Suppressor macrophage (primary cell): ENCODE measurements at regions not wholly inside any gene's neighbourhood (a gene's known extent, or its start where the extent isn't known, plus 50 kb on each side); places are given as distances from the start of the nearest gene placed in this dataset.
A peak's percentile ranks its signal among the peaks of the same experiment; 100 is the strongest.
"Not testable (repeated sequence)": the region's sequence is repeated elsewhere in the genome, so short reads cannot be mapped to it uniquely, and the experiment has no call there.

Source experiments
- DNase-seq, 4 experiments: peaks; one replicate each; pipeline ENCODE4 v3.0.0-alpha.2; 2020 to 2022

DNA sequence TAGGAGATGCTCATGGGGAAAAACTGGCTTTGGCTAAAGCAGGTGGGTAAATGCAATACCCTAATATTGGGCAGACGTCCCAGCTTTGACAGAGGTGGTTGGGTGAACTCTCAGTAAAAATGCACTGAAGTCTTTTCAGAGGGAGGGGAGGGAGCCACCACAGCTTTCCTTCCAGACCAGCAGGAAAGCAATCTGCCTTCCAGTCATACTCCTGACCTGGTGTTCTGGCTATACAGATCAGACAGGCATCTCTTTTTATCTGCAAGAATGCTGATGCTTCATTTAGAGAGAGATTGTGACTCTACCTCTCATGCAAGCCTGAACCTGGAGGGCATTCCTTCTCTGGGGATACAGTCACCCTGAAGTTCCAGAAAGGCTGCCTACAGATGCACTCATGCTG, 52.6 kb upstream of the ICA1 start:
- DNase-seq = no peak

DNA sequence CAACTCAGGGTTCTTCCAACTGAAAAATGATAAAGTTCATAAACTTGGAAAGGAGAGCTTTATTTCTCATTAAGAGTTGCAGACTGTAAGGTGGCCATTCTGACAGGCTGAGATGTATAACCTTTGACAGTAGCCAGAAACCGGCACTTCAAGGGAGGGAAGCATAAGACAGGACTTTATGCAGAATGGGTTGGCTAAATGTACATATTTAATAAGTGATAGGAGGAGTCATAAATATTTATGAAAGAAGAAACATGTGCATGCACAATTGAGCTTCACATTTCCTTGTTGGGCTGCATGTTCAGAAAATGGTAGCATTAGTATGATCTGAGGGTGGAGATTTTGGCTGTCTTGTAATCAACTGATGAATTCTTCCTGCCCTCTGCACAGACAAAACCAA, 57.1 kb upstream of the ICA1 start:
- no peak for DNase-seq

DNA sequence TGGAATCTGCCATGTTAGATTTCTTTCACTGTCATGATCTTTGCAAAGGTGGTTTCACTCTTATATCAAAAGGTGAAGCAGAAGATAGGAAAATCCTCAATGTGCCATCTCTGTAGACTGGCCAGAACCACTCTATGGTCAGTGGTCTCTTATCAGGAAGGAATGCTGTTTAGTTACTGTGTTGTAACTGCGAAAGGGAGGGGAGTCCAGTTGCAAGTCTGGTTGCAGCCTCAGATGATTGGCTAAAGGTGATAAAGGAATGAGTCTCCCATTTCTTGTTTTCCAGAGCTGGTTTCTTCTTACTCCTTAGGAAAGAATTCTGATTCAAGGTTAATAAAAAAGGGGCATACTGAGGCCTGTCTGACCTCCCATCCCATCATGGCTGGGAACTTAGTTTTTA, 58.2 kb upstream of the ICA1 start:
- DNase-seq = no peak

- no peak for DNase-seq
Observed at GRCh38 chr7:8321312-8321711, 59.3 kb upstream of the ICA1 start.

DNA sequence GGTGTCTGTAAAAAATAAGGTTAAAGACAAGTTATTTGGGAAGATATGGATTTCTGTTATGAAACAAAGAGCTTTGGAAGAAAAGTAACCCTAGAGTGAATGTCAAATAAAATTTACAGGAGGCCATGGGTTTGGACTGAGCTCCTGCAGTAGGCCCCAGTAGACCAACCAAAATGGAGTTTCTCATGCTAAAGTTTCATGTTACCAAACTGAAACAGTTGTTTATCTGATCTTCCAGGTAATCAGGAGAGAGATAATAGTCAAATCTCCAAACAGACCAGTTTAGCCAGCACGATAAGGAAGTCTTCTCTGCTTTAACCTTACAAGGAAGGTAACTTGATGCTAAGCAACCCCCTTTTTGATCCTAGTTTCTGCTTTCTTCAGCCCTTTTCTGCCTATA, 60.7 kb upstream of the ICA1 start:
- DNase-seq = no peak

GRCh38 chr7:8325067-8325466, 63.1 kb upstream of the ICA1 start:
- no peak for DNase-seq

GRCh38 chr7:8327199-8327598, 65.2 kb upstream of the ICA1 start:
- DNase-seq = no peak

DNA sequence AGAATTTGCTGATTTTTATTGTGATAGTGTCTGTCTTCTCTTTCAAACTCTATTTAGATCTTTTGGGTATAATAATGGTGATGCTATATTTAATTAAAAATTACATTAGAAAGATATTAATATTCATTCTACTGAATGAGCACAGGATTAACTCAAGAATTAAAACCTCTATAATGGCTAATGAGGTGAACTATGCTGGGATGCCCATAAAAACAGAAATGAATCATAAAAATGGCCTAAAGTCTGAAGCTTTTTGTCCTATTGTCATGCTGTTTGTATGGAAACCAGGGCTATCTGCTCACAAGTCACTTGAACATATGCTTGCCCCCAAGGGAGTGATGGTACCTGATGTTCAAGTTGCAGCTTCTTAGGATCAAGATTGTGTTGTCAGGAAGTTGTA, 76.2 kb upstream of the ICA1 start:
- no peak for DNase-seq

DNA sequence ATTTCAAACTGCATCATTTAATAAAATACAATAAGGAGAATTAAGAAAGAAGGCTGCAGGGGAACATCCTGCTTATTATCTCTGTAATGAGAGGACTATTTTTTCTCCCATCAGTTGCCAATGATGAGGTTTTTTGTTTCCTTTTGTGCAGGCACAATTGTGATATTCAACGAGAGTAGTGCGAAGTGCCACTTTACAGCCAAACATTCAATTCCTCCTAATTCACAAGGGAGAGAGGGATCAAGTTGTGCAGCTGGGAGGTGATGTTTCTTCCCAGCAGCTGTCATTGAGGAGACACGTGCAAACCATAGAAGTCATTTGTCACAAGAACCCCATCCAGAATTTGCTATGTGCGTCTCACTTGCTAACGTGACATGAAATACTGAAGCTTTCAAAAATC, 81.6 kb upstream of the ICA1 start:
- DNase-seq = no peak

- DNase-seq = not testable (repeated sequence)
Observed at GRCh38 chr7:8347395-8347794, 85.4 kb upstream of the ICA1 start.

DNA sequence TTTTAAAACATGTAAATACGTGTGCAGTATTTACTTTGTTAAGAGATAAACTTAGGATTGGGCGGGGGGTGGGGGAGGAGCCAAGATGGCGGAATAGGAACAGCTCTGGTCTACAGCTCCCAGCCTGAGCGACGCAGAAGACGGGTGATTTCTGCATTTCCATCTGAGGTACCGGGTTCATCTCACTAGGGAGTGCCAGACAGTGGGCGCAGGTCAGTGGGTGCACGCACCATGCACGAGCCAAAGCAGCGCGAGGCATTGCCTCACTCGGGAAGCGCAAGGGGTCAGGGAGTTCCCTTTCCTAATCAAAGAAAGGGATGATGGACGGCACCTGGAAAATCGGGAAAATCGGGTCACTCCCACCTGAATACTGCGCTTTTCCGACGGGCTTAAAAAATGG, 81.8 kb upstream of the NXPH1 start:
- not testable (repeated sequence) for DNase-seq

DNA sequence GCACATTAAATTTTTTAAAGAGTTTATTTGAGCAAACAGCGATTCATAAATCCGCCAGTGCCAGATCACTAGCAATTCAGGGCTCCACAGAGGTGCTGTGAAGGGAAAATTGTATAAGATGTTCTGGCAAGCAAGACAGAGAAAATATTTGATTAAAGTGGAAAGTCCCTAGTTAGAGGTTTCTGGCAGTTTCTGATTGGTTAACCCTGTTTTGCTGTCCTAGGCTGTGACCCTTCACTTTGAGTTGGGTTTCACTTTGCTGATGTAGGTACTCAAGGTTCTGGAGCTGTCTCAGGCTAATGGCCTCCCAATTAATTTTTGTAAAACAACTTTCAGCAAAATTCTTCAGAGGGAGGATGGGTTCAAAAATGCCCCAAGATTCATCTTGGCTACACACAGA, 79.4 kb upstream of the NXPH1 start:
- DNase-seq = no peak

- no peak for DNase-seq
Observed at GRCh38 chr7:8354503-8354902, 78.9 kb upstream of the NXPH1 start.

- no peak for DNase-seq
Observed at GRCh38 chr7:8356071-8356470, 77.3 kb upstream of the NXPH1 start.

DNA sequence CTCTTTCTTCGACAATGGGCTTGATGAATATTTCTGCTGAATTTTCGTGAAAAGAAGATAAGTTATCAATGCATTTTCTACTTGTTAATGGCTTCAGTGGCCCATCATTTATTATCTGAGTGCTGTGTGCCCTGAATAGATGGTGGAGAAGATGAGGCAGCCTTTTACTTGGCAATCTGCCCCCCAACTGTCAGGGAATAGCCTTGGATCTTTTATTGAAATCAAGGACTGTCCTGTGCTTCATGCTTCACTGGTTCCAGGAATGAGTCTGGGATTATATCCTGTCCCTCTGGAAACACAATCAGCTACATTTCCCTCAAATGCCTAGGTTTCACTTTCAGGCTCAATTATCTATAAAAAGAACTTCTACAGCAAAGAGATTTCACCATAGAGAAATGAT, 75.9 kb upstream of the NXPH1 start:
- DNase-seq = no peak

DNA sequence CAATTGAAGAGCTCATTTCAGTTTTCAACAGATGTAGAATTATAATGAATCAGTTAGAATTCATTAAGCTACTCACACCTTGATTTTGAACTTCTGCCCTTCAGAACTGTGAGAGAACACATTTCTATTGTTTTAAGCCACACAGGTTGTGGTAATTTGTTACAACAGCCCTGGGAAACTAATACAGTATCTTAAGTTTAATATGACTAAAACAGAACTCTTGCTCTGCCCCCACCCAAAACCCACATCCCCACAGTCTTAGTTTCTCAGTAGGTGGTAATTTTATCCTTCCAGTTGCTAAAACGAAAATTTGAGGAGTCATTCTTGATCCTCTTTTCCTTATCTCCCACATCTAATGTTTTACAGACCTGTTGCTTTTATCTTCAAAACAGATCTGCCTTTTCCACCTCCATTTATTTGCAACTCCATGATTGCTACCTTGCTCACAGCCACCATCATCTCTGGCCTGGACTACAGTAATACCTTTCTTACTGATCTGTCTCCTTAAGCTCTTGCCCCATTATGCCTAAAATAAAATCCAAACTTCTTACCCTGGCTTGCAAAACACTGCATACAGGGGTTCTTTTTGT, 72.8 kb upstream of the NXPH1 start:
- DNase-seq = no peak

DNA sequence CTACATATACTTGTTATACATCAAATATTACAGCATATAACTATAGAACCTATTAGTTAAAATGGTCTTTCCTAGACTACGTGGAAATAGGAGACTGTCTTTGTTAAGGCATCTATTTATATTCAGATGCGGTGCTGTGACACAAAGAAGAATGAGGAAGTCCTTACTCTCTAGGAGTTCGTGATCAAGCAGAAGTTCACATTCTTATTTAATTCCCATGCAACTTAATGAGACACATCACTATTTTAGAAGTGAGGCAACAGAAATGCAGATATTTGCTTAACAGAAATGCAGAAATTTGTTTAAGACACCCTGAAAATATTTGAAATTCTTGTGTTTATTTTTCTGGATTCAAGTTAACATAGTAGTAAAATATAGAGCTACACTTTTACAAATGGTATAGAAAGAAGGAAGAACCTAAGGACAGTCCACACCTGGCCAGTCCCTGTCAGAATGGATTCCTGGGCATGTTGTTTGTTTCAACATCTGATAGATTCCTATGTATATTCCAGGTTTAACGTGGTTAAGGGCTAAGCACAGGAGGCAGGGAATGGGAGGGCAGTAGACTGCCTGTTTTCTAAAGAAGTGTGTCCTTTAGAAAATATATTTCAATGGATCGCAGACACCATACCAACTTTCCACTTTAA, 70.6 kb upstream of the NXPH1 start:
- peak in 3 of 4 experiments; percentile 4 to 12 (median 4) for DNase-seq

- no peak for DNase-seq
Observed at GRCh38 chr7:8363407-8364015, 69.9 kb upstream of the NXPH1 start.

DNA sequence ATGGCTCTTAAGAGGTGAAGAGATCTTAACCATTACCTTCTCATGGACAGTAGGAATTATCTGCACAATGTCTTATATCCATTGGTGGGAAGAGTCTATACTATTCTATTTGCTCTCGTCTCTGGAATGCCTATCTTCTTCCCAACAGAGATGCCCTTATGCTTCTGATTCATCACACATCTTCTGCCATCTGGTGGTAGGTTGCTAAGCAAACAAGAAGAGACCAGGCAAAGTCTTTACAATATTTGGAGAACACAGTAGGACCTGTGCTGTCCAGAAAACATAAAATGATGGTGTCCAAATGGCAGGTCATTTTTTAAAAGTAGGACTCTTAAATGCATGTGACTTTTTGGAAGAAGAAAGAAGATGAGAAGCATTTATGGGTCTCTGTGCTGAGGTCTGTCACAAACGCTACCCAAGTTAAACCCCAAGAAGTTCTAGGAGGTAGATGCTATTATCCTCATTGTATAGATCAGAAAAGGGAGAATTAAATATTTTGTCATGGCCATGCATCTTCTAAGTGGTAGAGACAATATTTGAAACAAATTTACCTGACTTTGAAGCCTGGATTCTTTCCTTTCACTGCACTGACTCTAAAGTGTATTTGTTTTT, 67.8 kb upstream of the NXPH1 start:
- DNase-seq = peak in 3 of 4 experiments; percentile 5 to 10 (median 6)

GRCh38 chr7:8368007-8368406, 65.4 kb upstream of the NXPH1 start:
- DNase-seq = not testable (repeated sequence)

GRCh38 chr7:8371742-8372141, 61.7 kb upstream of the NXPH1 start:
- no peak for DNase-seq

DNA sequence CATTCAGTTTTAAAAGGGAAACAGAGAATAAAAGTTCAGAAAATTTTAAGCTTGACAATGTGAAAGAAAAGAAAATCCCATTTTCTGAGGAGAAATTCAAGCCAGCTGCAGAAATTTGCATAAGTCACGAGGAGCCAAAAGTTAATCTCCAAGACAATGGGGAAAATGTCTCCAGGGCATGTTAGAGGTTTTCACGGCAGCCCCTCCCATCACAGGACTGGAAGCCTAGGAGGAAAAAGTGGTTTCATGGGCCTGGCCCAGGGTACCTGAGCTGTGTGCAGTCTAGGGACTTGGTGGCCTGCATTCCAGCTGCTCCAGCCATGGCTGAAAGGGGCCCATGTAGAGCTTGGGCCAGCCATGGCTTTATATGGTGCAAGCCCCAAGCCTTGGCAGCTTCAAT, 59.6 kb upstream of the NXPH1 start:
- DNase-seq = no peak

DNA sequence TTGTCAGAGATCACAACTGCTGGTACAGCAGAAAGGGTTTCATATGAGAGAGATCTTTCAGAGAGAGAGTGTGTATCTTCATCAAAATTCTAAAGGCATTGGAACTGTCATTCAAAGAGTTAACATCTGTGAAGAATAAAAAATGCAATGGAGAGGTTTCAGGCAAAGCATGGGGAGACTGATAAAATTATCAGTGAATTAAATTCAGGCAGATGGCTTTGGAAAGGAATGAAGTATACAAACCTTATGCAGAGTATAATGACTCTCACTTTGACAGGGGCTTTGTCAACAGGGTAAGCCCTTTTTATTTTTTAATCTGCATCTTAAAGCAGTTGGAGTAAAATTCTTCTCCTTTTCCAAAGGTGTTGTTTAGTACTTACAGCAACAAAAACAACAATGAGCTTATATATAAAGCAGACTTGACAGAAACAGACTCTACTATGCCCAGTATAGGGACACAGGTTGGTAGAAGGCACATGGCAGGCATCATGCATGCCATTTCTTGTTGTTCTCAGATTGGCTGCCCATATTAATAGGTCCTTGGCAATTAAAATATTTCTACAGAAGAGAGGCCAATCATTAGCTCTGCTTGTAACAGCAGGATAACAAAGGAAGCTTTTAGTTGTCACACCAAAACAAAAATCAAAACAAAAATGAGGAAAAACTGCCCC, 54.9 kb upstream of the NXPH1 start:
- DNase-seq = no peak

DNA sequence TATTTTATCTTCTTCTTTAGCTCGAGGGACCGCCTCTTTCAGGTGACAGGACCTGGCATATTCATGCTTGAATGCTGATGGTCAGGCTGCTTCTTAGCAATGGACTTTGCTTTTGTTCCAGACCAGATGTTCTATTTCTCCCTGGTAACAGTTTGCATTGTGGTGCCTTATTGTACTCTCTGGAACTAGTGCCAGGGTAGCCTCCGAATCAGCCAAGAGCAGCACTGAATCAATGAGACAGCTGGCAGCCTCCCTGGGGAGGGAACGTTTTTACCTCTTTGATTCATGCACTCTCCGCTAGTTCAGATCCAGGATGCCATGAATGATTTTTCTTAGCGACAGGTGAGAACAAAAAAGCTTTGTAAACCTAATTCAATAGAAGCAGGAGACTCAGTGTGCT, 54.1 kb upstream of the NXPH1 start:
- DNase-seq = no peak
